Right atrium auricular region (tissue), 2 donors: ENCODE measurements at regions not wholly inside any gene's neighbourhood (a gene's known extent, or its start where the extent isn't known, plus 50 kb on each side); places are given as distances from the start of the nearest gene placed in this dataset.

Experiments used
- DNase-seq: peaks from one replicate; pipeline ENCODE4 v3.0.0-alpha.2; 2019; ENCODE audit warnings: low spot score
- H3K27ac ChIP-seq, 2 donors: fragments of 200-600 bp; sonication (generic); 1 replicate in 1 of 2; 2 replicates in 1 of 2; pipeline ENCODE4 v1.5.1; 2016 to 2019
- H3K27me3 ChIP-seq, 2 donors: fragments of 200-600 bp; sonication (generic); one replicate each; pipeline versions ENCODE4 v1.5.1 to v1.6.0; 2017 to 2019
- H3K36me3 ChIP-seq: fragments of 200-600 bp; sonication (generic); one replicate; pipeline ENCODE4 v1.5.1; 2016
- H3K4me1 ChIP-seq, 2 donors: fragments of 200-600 bp; sonication (generic); one replicate each; pipeline versions ENCODE4 v1.5.1 to v1.6.0; 2017 to 2019
- H3K4me3 ChIP-seq, 2 donors: fragments of 200-600 bp; sonication (generic); 1 replicate in 1 of 2; 2 replicates in 1 of 2; pipeline ENCODE4 v1.5.1; 2017 to 2019; ENCODE audit warnings: mild to moderate bottlenecking in 1 of 2, moderate library complexity in 1 of 2
- H3K9me3 ChIP-seq, 2 donors: fragments of 200-600 bp; sonication (generic); one replicate each; pipeline ENCODE4 v1.5.1; 2019
- CTCF ChIP-seq, 2 donors: fragments of 200-600 bp; sonication (generic); IDR thresholded peaks; one replicate each; pipeline ENCODE4 v1.5.1; 2019; ENCODE audit warnings: antibody characterized with exemption in 2 of 2

GRCh38 chr12:84277986-84278385 is 634.6 kb downstream of the SLC6A15 start:
- DNase-seq, result no peak
- H3K9me3 ChIP-seq, result no peaks in the 10 kb centered on the region

GRCh38 chr12:84276215-84276614 is 636.4 kb downstream of the SLC6A15 start:
- no peaks in the 10 kb centered on the region for H3K36me3 ChIP-seq
- no peak for DNase-seq
- no peak for TF ChIP-seq CTCF (IDR thresholded peaks at IDR 0.05)
- H3K4me3 ChIP-seq, result no peak overlapping the region
- no peaks in the 10 kb centered on the region for H3K9me3 ChIP-seq
- no peaks in the 10 kb centered on the region for H3K4me1 ChIP-seq
- no peaks in the 10 kb centered on the region for H3K27me3 ChIP-seq
- H3K27ac ChIP-seq, result no peak overlapping the region

More at GRCh38 chr12:84277986-84278385, 634.6 kb downstream of the SLC6A15 start:
- no peak overlapping the region for H3K4me3 ChIP-seq
- no peaks in the 10 kb centered on the region for H3K27me3 ChIP-seq
- H3K27ac ChIP-seq, result no peak overlapping the region
- no peaks in the 10 kb centered on the region for H3K4me1 ChIP-seq
- TF ChIP-seq CTCF (IDR thresholded peaks at IDR 0.05), result no peak
- no peaks in the 10 kb centered on the region for H3K36me3 ChIP-seq

- no peak overlapping the region for H3K27ac ChIP-seq
- no peaks in the 10 kb centered on the region for H3K27me3 ChIP-seq
- no peak for TF ChIP-seq CTCF (IDR thresholded peaks at IDR 0.05)
- no peaks in the 10 kb centered on the region for H3K9me3 ChIP-seq
- no peaks in the 10 kb centered on the region for H3K4me1 ChIP-seq
- no peak overlapping the region for H3K4me3 ChIP-seq
- H3K36me3 ChIP-seq, result no peaks in the 10 kb centered on the region
- no peak for DNase-seq
Observed at GRCh38 chr12:84272324-84272723, 640.3 kb downstream of the SLC6A15 start.

- no peaks in the 10 kb centered on the region for H3K4me1 ChIP-seq
- no peaks in the 10 kb centered on the region for H3K36me3 ChIP-seq
- no peak overlapping the region for H3K4me3 ChIP-seq
- no peak for DNase-seq
- H3K9me3 ChIP-seq, result no peaks in the 10 kb centered on the region
- no peak overlapping the region for H3K27ac ChIP-seq
- H3K27me3 ChIP-seq, result no peaks in the 10 kb centered on the region
- no peak for TF ChIP-seq CTCF (IDR thresholded peaks at IDR 0.05)
Observed at GRCh38 chr12:84270470-84271140, 642.0 kb downstream of the SLC6A15 start.

- Histone ChIP-seq H3K27me3 (no peaks in the 10 kb centered on the region), H3K4me3 (no peak overlapping the region), H3K36me3 (no peaks in the 10 kb centered on the region), H3K4me1 (no peaks in the 10 kb centered on the region), H3K9me3 (no peaks in the 10 kb centered on the region), H3K27ac (no peak overlapping the region)
- DNase-seq, result no peak
- TF ChIP-seq CTCF (IDR thresholded peaks at IDR 0.05), result no peak
Observed at GRCh38 chr12:84247931-84248330, 664.7 kb downstream of the SLC6A15 start.

- H3K36me3 ChIP-seq, result no peaks in the 10 kb centered on the region
- no peaks in the 10 kb centered on the region for H3K4me1 ChIP-seq
- TF ChIP-seq CTCF (IDR thresholded peaks at IDR 0.05), result no peak
- no peak for DNase-seq
- H3K9me3 ChIP-seq, result no peaks in the 10 kb centered on the region
- no peak overlapping the region for H3K4me3 ChIP-seq
- no peaks in the 10 kb centered on the region for H3K27me3 ChIP-seq
- no peak overlapping the region for H3K27ac ChIP-seq
Observed at GRCh38 chr12:84243686-84244085, 668.9 kb downstream of the SLC6A15 start.
